Ishikawa (cell line): ENCODE measurements at regions not wholly inside any gene's neighbourhood (a gene's known extent, or its start where the extent isn't known, plus 50 kb on each side); places are given as distances from the start of the nearest gene placed in this dataset.

Source experiments
- EP300 ChIP-seq: IDR thresholded peaks from 2 replicates; pipeline ENCODE4 v1.6.1; 2012; ENCODE audit warnings: borderline replicate concordance
- FOXM1 ChIP-seq: IDR thresholded peaks from 2 replicates; pipeline ENCODE4 v1.6.1; 2012; ENCODE audit warnings: low read depth, borderline replicate concordance
- YY1 ChIP-seq: IDR thresholded peaks from 2 replicates; pipeline ENCODE4 v1.6.1; 2012; ENCODE audit warnings: low read depth
- TF ChIP-seq, protein P1 (sequence below): IDR thresholded peaks from 2 replicates; pipeline ENCODE4 v1.6.1; 2012
- TF ChIP-seq, protein P2 (sequence below): IDR thresholded peaks from 2 replicates; pipeline ENCODE4 v1.6.1; 2012

DNA sequence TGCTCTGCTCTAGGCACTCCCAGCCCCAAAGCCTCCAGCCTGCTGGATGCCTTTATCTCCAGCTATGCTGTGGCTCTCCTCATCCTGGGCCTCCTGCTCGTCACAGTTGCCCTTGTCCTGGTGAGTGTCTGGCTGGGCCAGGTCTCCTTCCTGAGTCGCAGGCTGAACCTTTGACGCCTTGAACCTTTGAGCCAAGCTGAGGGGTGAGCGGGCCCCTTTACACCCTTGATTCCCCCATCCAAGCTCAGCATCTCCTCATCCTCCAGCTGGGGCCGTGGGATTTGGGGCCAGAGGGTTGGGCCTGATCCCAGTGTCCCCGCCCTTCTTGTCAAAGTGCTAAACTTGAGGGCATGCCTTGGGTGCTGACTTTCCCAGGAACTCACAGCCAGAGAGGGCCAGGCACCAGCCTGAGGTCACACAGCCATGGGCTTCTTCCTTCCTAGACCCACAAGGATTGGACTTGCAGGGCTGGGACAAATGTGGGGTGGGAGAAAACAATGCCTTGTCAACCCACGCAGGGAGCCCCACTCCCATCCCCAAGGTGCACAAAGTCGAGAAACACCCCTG is 137.0 kb downstream of the TBC1D2B start:
- TF ChIP-seq YY1, result no peak
- TF ChIP-seq, protein P1, sequence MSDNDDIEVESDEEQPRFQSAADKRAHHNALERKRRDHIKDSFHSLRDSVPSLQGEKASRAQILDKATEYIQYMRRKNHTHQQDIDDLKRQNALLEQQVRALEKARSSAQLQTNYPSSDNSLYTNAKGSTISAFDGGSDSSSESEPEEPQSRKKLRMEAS, result no peak
- no peak for TF ChIP-seq FOXM1
- TF ChIP-seq, protein P2, sequence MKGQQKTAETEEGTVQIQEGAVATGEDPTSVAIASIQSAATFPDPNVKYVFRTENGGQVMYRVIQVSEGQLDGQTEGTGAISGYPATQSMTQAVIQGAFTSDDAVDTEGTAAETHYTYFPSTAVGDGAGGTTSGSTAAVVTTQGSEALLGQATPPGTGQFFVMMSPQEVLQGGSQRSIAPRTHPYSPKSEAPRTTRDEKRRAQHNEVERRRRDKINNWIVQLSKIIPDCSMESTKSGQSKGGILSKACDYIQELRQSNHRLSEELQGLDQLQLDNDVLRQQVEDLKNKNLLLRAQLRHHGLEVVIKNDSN, result no peak
- no peak for TF ChIP-seq EP300
